HG02763 (cell line): ENCODE measurements at regions not wholly inside any gene's neighbourhood (a gene's known extent, or its start where the extent isn't known, plus 50 kb on each side); places are given as distances from the start of the nearest gene placed in this dataset.
"Not testable (repeated sequence)": the region's sequence is repeated elsewhere in the genome, so short reads cannot be mapped to it uniquely, and the experiment has no call there.

Experiments used
- ATAC-seq: cut with Tn5 transposase; IDR thresholded peaks from one replicate; pipeline ENCODE4 v1.9.1; 2021; ENCODE audit warnings: mild to moderate bottlenecking, moderate library complexity; ENCODE audit not compliant: unreplicated experiment

DNA sequence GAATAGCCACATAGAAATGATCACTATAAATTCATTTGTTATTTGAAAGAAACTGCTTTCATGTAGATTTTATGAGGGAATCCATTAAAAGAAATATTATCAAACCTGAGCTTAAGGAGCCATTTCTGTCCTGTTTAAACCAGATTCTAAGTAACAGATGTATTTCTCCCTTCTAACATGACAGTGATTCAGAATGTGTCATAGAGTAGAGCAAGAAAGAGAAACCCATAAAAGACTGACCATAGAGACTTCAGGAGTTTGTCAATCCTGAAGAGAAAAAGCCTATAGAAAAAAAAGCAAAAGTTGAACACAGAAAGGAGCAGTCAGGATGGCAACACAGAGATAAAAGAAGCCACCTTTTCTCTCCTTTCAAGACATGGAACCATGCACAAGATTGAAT lies 390.6 kb downstream of the PRIM2 start:
- ATAC-seq, result not testable (repeated sequence)

GRCh38 chr6:57722546-57722945 lies 405.1 kb downstream of the PRIM2 start:
- ATAC-seq, result not testable (repeated sequence)

DNA sequence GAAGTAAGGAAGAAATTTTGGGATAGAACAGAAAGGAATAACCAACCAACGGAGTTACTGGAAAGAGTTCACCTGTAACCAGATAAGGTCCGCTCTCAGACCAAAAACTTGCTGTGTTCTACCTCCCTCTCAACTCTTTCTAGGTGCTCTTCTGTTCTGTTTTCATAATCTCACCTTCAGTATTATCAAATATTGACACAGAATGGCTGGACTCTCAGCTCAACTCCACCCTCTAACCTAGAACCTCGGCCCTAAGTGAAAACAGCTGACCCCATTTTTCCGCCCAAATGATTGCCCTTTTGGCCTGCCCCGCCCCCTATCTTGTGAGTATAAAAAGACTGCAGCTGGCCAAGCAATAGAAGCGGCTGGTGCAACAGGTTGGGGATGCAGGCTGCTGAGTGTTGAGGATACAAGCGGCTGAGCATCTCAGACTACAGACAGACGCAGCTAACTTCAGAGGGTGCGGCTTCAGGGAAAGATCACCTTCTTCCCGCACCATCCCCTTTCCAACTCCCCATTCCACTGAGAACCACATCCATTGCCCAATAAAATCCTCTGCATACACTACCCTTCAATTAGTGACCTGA lies 406.5 kb downstream of the PRIM2 start:
- ATAC-seq, result not testable (repeated sequence)

GRCh38 chr6:57729407-57729806 lies 412.0 kb downstream of the PRIM2 start:
- ATAC-seq, result not testable (repeated sequence)

DNA sequence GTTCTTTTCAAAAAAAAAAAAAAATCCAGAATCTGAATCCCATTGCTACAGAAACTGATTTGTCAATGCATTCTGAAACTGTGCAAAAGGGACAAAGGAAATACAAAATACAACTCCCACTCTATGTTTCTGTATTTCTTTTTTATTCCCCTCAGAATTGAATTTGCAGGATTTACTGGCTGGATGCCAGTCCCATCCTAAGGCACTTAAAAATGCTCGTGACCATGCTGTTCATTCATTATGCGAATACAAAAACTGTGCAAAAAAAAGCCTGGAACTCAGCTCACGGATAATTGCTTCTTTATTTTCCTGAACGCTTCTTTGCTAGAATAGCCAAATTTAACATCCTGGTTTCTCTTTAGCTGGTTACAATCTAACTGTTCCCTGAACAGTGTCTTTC lies 413.3 kb downstream of the PRIM2 start:
- not testable (repeated sequence) for ATAC-seq

DNA sequence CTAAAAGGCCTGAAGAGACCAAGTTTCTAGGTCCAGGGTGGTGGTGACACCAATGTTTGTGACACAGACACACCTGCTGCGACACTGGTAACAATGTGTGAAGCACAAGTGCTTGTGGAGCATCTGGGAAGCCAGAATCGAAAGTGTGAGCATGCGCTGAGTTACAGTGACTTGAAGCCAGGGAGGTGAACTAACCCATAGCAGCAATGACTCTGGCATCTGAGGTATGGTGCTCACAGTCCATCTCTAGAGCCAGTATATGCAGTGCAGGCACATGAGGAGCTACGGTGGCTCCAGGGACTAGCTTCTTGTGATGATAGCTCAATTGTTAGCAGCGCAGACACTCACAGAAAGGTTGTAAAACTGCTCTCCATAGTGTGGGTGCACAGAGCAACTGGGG lies 430.3 kb downstream of the PRIM2 start:
- not testable (repeated sequence) for ATAC-seq

GRCh38 chr6:57759850-57760249 lies 442.4 kb downstream of the PRIM2 start:
- ATAC-seq, result not testable (repeated sequence)

- ATAC-seq, result not testable (repeated sequence)
Measured at GRCh38 chr6:57792720-57793397, 475.4 kb downstream of the PRIM2 start.

- ATAC-seq, result not testable (repeated sequence)
Measured at GRCh38 chr6:57793398-57793762, 475.9 kb downstream of the PRIM2 start.

GRCh38 chr6:57799703-57800479 lies 482.5 kb downstream of the PRIM2 start:
- ATAC-seq, result not testable (repeated sequence)

- not testable (repeated sequence) for ATAC-seq
Measured at GRCh38 chr6:57808581-57808980, 491.2 kb downstream of the PRIM2 start.

GRCh38 chr6:57809454-57809853 lies 492.0 kb downstream of the PRIM2 start:
- ATAC-seq, result not testable (repeated sequence)

GRCh38 chr6:57813271-57814075 lies 496.0 kb downstream of the PRIM2 start:
- ATAC-seq, result not testable (repeated sequence)

DNA sequence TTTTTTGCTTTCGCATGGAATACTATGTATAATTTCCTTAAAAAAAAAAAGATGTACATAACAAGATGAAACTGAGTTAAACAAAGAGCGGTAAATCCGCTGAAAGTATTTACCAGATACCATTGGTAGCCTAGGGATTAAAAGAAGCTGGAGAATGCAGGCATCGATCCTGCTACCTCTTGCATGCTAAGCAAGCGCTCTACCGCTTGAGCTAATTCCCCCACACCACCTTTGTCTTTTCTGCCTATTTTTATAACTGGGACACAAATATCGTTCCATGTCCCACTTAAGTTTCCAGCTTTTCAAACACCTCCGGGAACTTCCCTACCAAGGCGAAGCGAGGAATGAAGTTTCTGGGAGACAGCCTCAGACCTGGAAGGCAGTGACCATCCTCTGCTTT lies 498.4 kb downstream of the PRIM2 start:
- not testable (repeated sequence) for ATAC-seq

GRCh38 chr6:57821325-57821724 lies 503.9 kb downstream of the PRIM2 start:
- ATAC-seq, result not testable (repeated sequence)

- not testable (repeated sequence) for ATAC-seq
Measured at GRCh38 chr6:57822448-57822847, 505.0 kb downstream of the PRIM2 start.

GRCh38 chr6:57822896-57823358 lies 505.5 kb downstream of the PRIM2 start:
- ATAC-seq, result no peak

- ATAC-seq, result not testable (repeated sequence)
Measured at GRCh38 chr6:57837622-57838209, 520.3 kb downstream of the PRIM2 start.

- not testable (repeated sequence) for ATAC-seq
Measured at GRCh38 chr6:57841551-57841950, 524.1 kb downstream of the PRIM2 start.

DNA sequence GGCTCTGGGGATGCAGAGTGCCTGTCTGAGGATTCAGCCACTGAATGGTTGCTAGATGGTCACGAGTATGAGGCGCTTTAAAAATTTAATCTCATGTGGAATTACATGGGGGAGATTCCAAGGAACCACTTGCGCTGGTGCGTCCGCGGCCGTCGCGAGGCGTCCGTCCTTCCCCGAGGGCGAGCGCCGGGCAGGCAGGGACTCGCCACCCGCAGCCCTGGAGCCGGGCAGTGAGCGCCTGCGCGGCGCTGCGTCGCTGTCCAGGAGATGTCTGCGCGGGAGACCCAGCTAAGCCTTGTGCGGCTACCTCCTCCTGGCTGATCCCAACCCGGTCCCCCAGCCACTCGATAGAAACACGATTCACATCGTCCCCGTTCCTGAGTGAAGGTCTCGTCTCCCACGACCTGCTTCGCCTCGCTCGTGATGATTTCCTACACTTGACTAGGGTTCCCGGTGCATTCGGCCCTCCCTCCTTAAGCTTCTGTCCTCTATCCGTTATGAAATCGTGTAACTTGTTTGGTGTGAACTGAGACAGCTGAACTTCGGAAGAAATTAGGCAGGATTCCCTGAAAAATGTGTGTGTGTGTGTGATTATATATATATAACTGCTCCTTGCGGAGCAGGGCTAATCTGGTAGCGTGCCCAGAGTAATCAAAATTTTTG lies 536.4 kb downstream of the PRIM2 start:
- not testable (repeated sequence) for ATAC-seq
